Neuronal stem cell (in vitro differentiated cells): ENCODE measurements at regions not wholly inside any gene's neighbourhood (a gene's known extent, or its start where the extent isn't known, plus 50 kb on each side); places are given as distances from the start of the nearest gene placed in this dataset.
"Not testable (repeated sequence)": the region's sequence is repeated elsewhere in the genome, so short reads cannot be mapped to it uniquely, and the experiment has no call there.

Experiments
- DNase-seq: peaks from one replicate; pipeline ENCODE4 v3.0.0-alpha.2; 2013; ENCODE audit warnings: low spot score
- H2AFZ ChIP-seq: one replicate; pipeline ENCODE4 v1.6.1; 2013; ENCODE audit warnings: mild to moderate bottlenecking, low read length, inconsistent platforms
- H2AK5ac ChIP-seq: 2 replicates; pipeline ENCODE4 v1.6.1; 2013; ENCODE audit warnings: low read depth, mild to moderate bottlenecking, inconsistent platforms, low read length, moderate library complexity, mixed read lengths
- H2BK120ac ChIP-seq: 2 replicates; pipeline ENCODE4 v1.6.1; 2013; ENCODE audit warnings: low read depth, mild to moderate bottlenecking, inconsistent platforms, low read length, moderate library complexity, mixed read lengths
- H2BK12ac ChIP-seq: one replicate; pipeline ENCODE4 v1.6.1; 2013; ENCODE audit warnings: low read length, inconsistent platforms
- H2BK15ac ChIP-seq: 2 replicates; pipeline ENCODE4 v1.6.1; 2013; ENCODE audit warnings: mild to moderate bottlenecking, low read length, inconsistent platforms, mixed read lengths
- H2BK5ac ChIP-seq: one replicate; pipeline ENCODE4 v1.6.1; 2013; ENCODE audit warnings: inconsistent platforms, mild to moderate bottlenecking, low read length, moderate library complexity
- H3K14ac ChIP-seq: one replicate; pipeline ENCODE4 v1.6.1; 2013; ENCODE audit warnings: low read length, inconsistent platforms
- H3K18ac ChIP-seq: 2 replicates; pipeline ENCODE4 v1.6.1; 2013; ENCODE audit warnings: low read length, inconsistent platforms
- H3K23ac ChIP-seq: 2 replicates; pipeline ENCODE4 v1.6.1; 2013; ENCODE audit warnings: low read depth, mild to moderate bottlenecking, mixed read lengths, low read length, inconsistent platforms; ENCODE audit not compliant: poor library complexity
- H3K27ac ChIP-seq: replicated peaks from 3 replicates; pipeline ENCODE4 v1.5.1; 2013; ENCODE audit warnings: low read length, inconsistent platforms
- H3K27me3 ChIP-seq, 3 experiments: 2 replicates each; pipeline ENCODE4 v1.6.1; 2013; ENCODE audit warnings: low read length in 3 of 3, mild to moderate bottlenecking in 2 of 3, inconsistent platforms in 1 of 3, low read depth in 1 of 3, mixed read lengths in 1 of 3, moderate library complexity in 1 of 3; ENCODE audit not compliant: control insufficient read depth in 3 of 3, insufficient read depth in 3 of 3
- H3K36me3 ChIP-seq, 2 donors: replicated peaks in 1 of 2; 2 replicates each; pipeline ENCODE4 v1.6.1; 2013; ENCODE audit warnings: low read length in 2 of 2; ENCODE audit not compliant: control insufficient read depth in 2 of 2, insufficient read depth in 2 of 2
- H3K4ac ChIP-seq: 2 replicates; pipeline ENCODE4 v1.6.1; 2013; ENCODE audit warnings: inconsistent platforms, mild to moderate bottlenecking, low read length, moderate library complexity
- H3K4me1 ChIP-seq, 2 donors: 1 replicate in 1 of 2; 2 replicates in 1 of 2; pipeline ENCODE4 v1.6.1; 2013; ENCODE audit warnings: low read length in 2 of 2, low read depth in 1 of 2; ENCODE audit not compliant: control insufficient read depth in 2 of 2, insufficient read depth in 1 of 2
- H3K4me2 ChIP-seq: one replicate; pipeline ENCODE4 v1.6.1; 2013; ENCODE audit warnings: mild to moderate bottlenecking, low read length, inconsistent platforms; ENCODE audit not compliant: insufficient read depth, poor library complexity, severe bottlenecking
- H3K4me3 ChIP-seq, 2 donors: 2 replicates each; pipeline ENCODE4 v1.5.1; 2013; ENCODE audit warnings: low read length in 2 of 2, mild to moderate bottlenecking in 2 of 2, inconsistent platforms in 1 of 2, moderate library complexity in 1 of 2
- H3K79me1 ChIP-seq: one replicate; pipeline ENCODE4 v1.6.1; 2013; ENCODE audit warnings: low read depth, mild to moderate bottlenecking, inconsistent platforms, low read length, moderate library complexity
- H3K9ac ChIP-seq: one replicate; pipeline ENCODE4 v1.6.1; 2013; ENCODE audit warnings: mild to moderate bottlenecking, low read depth, low read length, inconsistent platforms; ENCODE audit not compliant: poor library complexity
- H3K9me3 ChIP-seq, 2 donors: replicated peaks in 1 of 2; 2 replicates each; pipeline versions ENCODE3 to v1.6.1; 2013; ENCODE audit warnings: low read length in 2 of 2, mild to moderate bottlenecking in 2 of 2, inconsistent platforms in 1 of 2, low read depth in 1 of 2, mixed read lengths in 1 of 2, moderate library complexity in 1 of 2; ENCODE audit not compliant: control insufficient read depth in 2 of 2, insufficient read depth in 1 of 2
- H4K8ac ChIP-seq: one replicate; pipeline ENCODE4 v1.6.1; 2013; ENCODE audit warnings: low read depth, mild to moderate bottlenecking, inconsistent platforms, low read length, moderate library complexity
- H4K91ac ChIP-seq: one replicate; pipeline ENCODE4 v1.6.1; 2013; ENCODE audit warnings: low read length, low read depth, mild to moderate bottlenecking, inconsistent platforms; ENCODE audit not compliant: poor library complexity
- WGBS, 2 donors: extraction: QIAGEN DNeasy Blood & Tissue Kit; methylation state at CpG; one replicate each; pipeline ENCODE4 v1.1.7; 2013; ENCODE audit warnings: missing lambda C conversion rate in 2 of 2, mixed read lengths in 1 of 2; ENCODE audit not compliant: insufficient read length in 2 of 2, insufficient replicate concordance in 1 of 2; ENCODE audit errors: extremely low coverage in 2 of 2; 5-methylcytosine and 5-hydroxymethylcytosine counted together

GRCh38 chr13:70208968-70209367, 100.7 kb upstream of the KLHL1 start:
- H3K9me3 ChIP-seq, H3K4me3 ChIP-seq, H3K27me3 ChIP-seq, H3K14ac ChIP-seq, H3K9ac ChIP-seq, H3K27ac ChIP-seq, H2AK5ac ChIP-seq, DNase-seq, H3K79me1 ChIP-seq, H4K8ac ChIP-seq, H4K91ac ChIP-seq, H3K4me1 ChIP-seq, H2AFZ ChIP-seq, H2BK12ac ChIP-seq, H2BK15ac ChIP-seq, H3K4ac ChIP-seq, H3K23ac ChIP-seq, H3K4me2 ChIP-seq, H3K36me3 ChIP-seq, H2BK5ac ChIP-seq, H3K18ac ChIP-seq, H2BK120ac ChIP-seq: not testable (repeated sequence)
- WGBS, 2 donors, result no CpG with 5 or more reads among the region's 11 CpGs

- Histone ChIP-seq H2AK5ac (no peak overlapping the region), H3K27ac (no peak overlapping the region), H2BK120ac (no peak overlapping the region), H4K91ac (no peak overlapping the region), H2AFZ (no peak overlapping the region), H3K9me3 (peaks cover 4 to 9% of the 10 kb centered on the region in 2 donors), H3K4me3 (no peak overlapping the region), H2BK12ac (no peak overlapping the region), H3K23ac (no peak overlapping the region), H2BK15ac (no peak overlapping the region), H3K18ac (no peak overlapping the region), H3K4me1 (no peaks in the 10 kb centered on the region), H4K8ac (no peak overlapping the region), H2BK5ac (no peak overlapping the region), H3K36me3 (no peaks in the 10 kb centered on the region), H3K79me1 (no peaks in the 10 kb centered on the region), H3K4me2 (no peak overlapping the region), H3K27me3 (no peaks in the 10 kb centered on the region), H3K14ac (no peak overlapping the region), H3K4ac (no peak overlapping the region), H3K9ac (no peak overlapping the region)
- DNase-seq, result no peak
These were observed 98.4 kb upstream of the KLHL1 start for GRCh38 chr13:70206671-70207070.

GRCh38 chr13:70203661-70204229, 95.5 kb upstream of the KLHL1 start:
- Histone ChIP-seq H3K18ac (no peak overlapping the region), H2AK5ac (no peak overlapping the region), H3K27me3 (no peaks in the 10 kb centered on the region), H2AFZ (no peak overlapping the region), H3K23ac (no peak overlapping the region), H2BK5ac (no peak overlapping the region), H3K4me2 (no peak overlapping the region), H3K4ac (no peak overlapping the region), H3K9me3 (peaks cover 4 to 9% of the 10 kb centered on the region in 2 donors), H4K8ac (no peak overlapping the region), H3K9ac (no peak overlapping the region), H2BK15ac (no peak overlapping the region), H2BK12ac (no peak overlapping the region), H3K79me1 (no peaks in the 10 kb centered on the region), H2BK120ac (no peak overlapping the region), H4K91ac (no peak overlapping the region), H3K4me1 (no peaks in the 10 kb centered on the region), H3K36me3 (no peaks in the 10 kb centered on the region), H3K27ac (no peak overlapping the region), H3K4me3 (no peak overlapping the region), H3K14ac (no peak overlapping the region)
- no peak for DNase-seq
- no CpG with 5 or more reads among the region's 5 CpGs for WGBS, 2 donors

GRCh38 chr13:70191034-70191433, 82.8 kb upstream of the KLHL1 start:
- H2BK15ac ChIP-seq, result no peak overlapping the region
- H3K18ac ChIP-seq, result no peak overlapping the region

More at GRCh38 chr13:70191034-70191433, 82.8 kb upstream of the KLHL1 start:
- Histone ChIP-seq H3K4me2 (no peak overlapping the region), H3K27ac (no peak overlapping the region), H3K4me1 (no peaks in the 10 kb centered on the region), H2AK5ac (no peak overlapping the region), H3K14ac (no peak overlapping the region), H3K23ac (no peak overlapping the region), H3K4ac (no peak overlapping the region), H3K9me3 (no peaks in the 10 kb centered on the region), H2AFZ (no peak overlapping the region), H3K9ac (no peak overlapping the region), H3K27me3 (no peaks in the 10 kb centered on the region), H2BK120ac (no peak overlapping the region), H3K4me3 (no peak overlapping the region), H2BK5ac (no peak overlapping the region), H3K79me1 (no peaks in the 10 kb centered on the region), H2BK12ac (no peak overlapping the region), H4K8ac (no peak overlapping the region), H4K91ac (no peak overlapping the region), H3K36me3 (no peaks in the 10 kb centered on the region)
- DNase-seq, result no peak
